Activated CD4-positive, alpha-beta T cell treated with anti-CD3 and anti-CD28 coated beads, Interleukin-2, Interleukin-4, amounts not matched to agents 100 ng/mL and 50 ng/mL, durations not matched to agents 16 hours and 8 hours (primary cell): ENCODE measurements at regions not wholly inside any gene's neighbourhood (a gene's known extent, or its start where the extent isn't known, plus 50 kb on each side); places are given as distances from the start of the nearest gene placed in this dataset.
A peak's percentile ranks its signal among the peaks of the same experiment; 100 is the strongest.

Source experiments
- DNase-seq: peaks from one replicate; pipeline ENCODE4 v3.0.0-alpha.2; 2020; ENCODE audit warnings: low spot score

- peak; percentile 6 for DNase-seq
These were observed 144.0 kb upstream of the RET start for GRCh38 chr10:42932735-42933447.

- no peak for DNase-seq
These were observed 143.2 kb upstream of the RET start for GRCh38 chr10:42933448-42934340.

GRCh38 chr10:42934351-42934811 is 142.5 kb upstream of the RET start:
- DNase-seq, result no peak

GRCh38 chr10:42934842-42935241 is 142.0 kb upstream of the RET start:
- DNase-seq, result no peak

GRCh38 chr10:42935466-42935865 is 141.4 kb upstream of the RET start:
- DNase-seq, result no peak

GRCh38 chr10:42936580-42936979 is 140.3 kb upstream of the RET start:
- DNase-seq, result no peak

- no peak for DNase-seq
These were observed 139.8 kb upstream of the RET start for GRCh38 chr10:42937048-42937447.

GRCh38 chr10:42937649-42938180 is 139.2 kb upstream of the RET start:
- no peak for DNase-seq

GRCh38 chr10:42938351-42938750 is 138.5 kb upstream of the RET start:
- no peak for DNase-seq

GRCh38 chr10:42939237-42939636 is 137.6 kb upstream of the RET start:
- DNase-seq, result no peak

- no peak for DNase-seq
These were observed 137.0 kb upstream of the RET start for GRCh38 chr10:42939685-42940366.

- DNase-seq, result no peak
These were observed 136.2 kb upstream of the RET start for GRCh38 chr10:42940487-42941294.

GRCh38 chr10:42941295-42941644 is 135.6 kb upstream of the RET start:
- no peak for DNase-seq

- DNase-seq, result no peak
These were observed 135.1 kb upstream of the RET start for GRCh38 chr10:42941790-42942189.

- no peak for DNase-seq
These were observed 134.5 kb upstream of the RET start for GRCh38 chr10:42942279-42942950.

GRCh38 chr10:42943025-42943818 is 133.6 kb upstream of the RET start:
- no peak for DNase-seq

GRCh38 chr10:42948040-42948439 is 128.8 kb upstream of the RET start:
- no peak for DNase-seq

GRCh38 chr10:42949287-42949686 is 127.6 kb upstream of the RET start:
- no peak for DNase-seq

- no peak for DNase-seq
These were observed 126.0 kb upstream of the RET start for GRCh38 chr10:42950606-42951485.
